ENCODE measurements at regions not wholly inside any gene's neighbourhood (a gene's known extent, or its start where the extent isn't known, plus 50 kb on each side); places are given as distances from the start of the nearest gene placed in this dataset.

DNA sequence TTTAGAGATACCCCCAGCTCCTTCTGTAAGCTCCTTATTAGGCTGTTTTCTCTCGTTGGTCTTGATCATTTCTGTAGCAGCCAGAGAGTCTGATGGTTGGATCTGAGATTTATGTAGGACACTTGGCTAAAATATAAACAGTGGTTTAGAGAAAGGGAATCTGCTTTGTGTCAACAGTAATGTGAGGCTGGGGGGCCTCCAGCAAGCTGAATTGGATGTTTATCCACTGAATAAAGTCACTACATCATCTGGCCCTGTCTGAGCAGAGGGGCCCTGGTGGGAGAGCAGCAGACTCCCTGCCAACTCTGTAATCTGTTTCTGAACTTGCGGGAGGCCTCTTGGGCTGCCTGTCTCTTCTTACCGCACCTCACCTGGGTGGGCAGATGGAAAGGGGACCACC, 328.5 kb upstream of the PLET1 start:
- intact Hi-C loops (cut with DNase I; ENCODE audit: low total_unique reads) = loop anchor here (10.0 kb wide), 1 partner anchor 696 kb away; no protein-coding TSS in a partner anchor

DNA sequence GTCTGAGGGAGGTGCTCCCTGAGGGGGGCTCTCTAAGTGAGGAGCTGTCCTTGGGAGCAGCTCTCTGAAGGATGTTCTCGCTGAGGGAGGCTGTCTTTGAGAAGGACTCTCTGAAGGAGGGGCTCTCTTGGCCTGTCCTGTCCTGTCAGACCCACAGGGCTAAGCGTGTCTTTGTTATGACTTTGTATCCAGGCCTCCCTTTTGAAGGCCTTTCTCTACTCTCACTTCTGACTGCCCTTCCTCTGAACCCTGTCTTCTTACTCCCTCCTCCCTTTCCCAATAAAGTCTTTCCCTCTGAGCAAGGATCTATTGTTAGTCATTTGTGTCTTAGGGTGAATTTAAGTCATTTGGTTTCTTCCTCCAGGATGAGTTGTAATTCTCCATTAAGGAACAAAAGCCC, 330.1 kb upstream of the PLET1 start:
- Histone ChIP-seq H3K9me3 (no peaks in the 10 kb centered on the region), H3K27ac (peak overlapping the region; percentile 75 to 83), H3K36me3 (no peaks in the 10 kb centered on the region), H3K27me3 (no peaks in the 10 kb centered on the region), H3K4me1 (no peaks in the 10 kb centered on the region), H3K4me3 (no peak overlapping the region)
- intact Hi-C loops (cut with DNase I; ENCODE audit: low total_unique reads) = no loop called here
- peak; percentile 26 to 50 for DNase-seq
- TF ChIP-seq POLR2A (IDR thresholded peaks at IDR 0.05) (no peak), CTCF (IDR thresholded peaks at IDR 0.05) (no peak)

More for the DNA sequence above, 328.5 kb upstream of the PLET1 start:
- no peaks in the 10 kb centered on the region for H3K27me3 ChIP-seq
- no peak overlapping the region for H3K4me3 ChIP-seq
- H3K27ac ChIP-seq = peak overlapping the region; percentile 75 to 83
- no peaks in the 10 kb centered on the region for H3K36me3 ChIP-seq
- TF ChIP-seq CTCF (IDR thresholded peaks at IDR 0.05) (no peak), POLR2A (IDR thresholded peaks at IDR 0.05) (no peak)
- peak; percentile 42 to 67 for DNase-seq
- no peaks in the 10 kb centered on the region for H3K9me3 ChIP-seq
- H3K4me1 ChIP-seq = no peaks in the 10 kb centered on the region

GRCh38 chr11:112593440-112593839, 332.8 kb upstream of the PLET1 start:
- Histone ChIP-seq H3K27ac (no peak overlapping the region), H3K4me1 (no peaks in the 10 kb centered on the region), H3K4me3 (no peak overlapping the region), H3K27me3 (no peaks in the 10 kb centered on the region), H3K36me3 (no peaks in the 10 kb centered on the region), H3K9me3 (no peaks in the 10 kb centered on the region)
- TF ChIP-seq CTCF (IDR thresholded peaks at IDR 0.05) = no peak
- no peak for TF ChIP-seq POLR2A (IDR thresholded peaks at IDR 0.05)
- DNase-seq = no peak
- intact Hi-C loops (cut with DNase I; ENCODE audit: low total_unique reads) = no loop called here

- intact Hi-C loops (cut with DNase I; ENCODE audit: low total_unique reads) = no loop called here
- TF ChIP-seq POLR2A (IDR thresholded peaks at IDR 0.05) = no peak
- no peak overlapping the region for H3K4me3 ChIP-seq
Measured at GRCh38 chr11:112596324-112596723, 335.7 kb upstream of the PLET1 start.

GRCh38 chr11:112597286-112597790, 336.7 kb upstream of the PLET1 start:
- Histone ChIP-seq H3K36me3 (no peaks in the 10 kb centered on the region), H3K9me3 (no peaks in the 10 kb centered on the region), H3K4me1 (no peaks in the 10 kb centered on the region), H3K27me3 (no peaks in the 10 kb centered on the region), H3K4me3 (no peak overlapping the region), H3K27ac (no peak overlapping the region)
- intact Hi-C loops (cut with DNase I; ENCODE audit: low total_unique reads) = no loop called here
- TF ChIP-seq CTCF (IDR thresholded peaks at IDR 0.05) (no peak), POLR2A (IDR thresholded peaks at IDR 0.05) (no peak)
- DNase-seq = no peak

More at GRCh38 chr11:112596324-112596723, 335.7 kb upstream of the PLET1 start:
- no peak for DNase-seq
- Histone ChIP-seq H3K9me3 (no peaks in the 10 kb centered on the region), H3K27me3 (no peaks in the 10 kb centered on the region), H3K27ac (no peak overlapping the region), H3K36me3 (no peaks in the 10 kb centered on the region), H3K4me1 (no peaks in the 10 kb centered on the region)

DNA sequence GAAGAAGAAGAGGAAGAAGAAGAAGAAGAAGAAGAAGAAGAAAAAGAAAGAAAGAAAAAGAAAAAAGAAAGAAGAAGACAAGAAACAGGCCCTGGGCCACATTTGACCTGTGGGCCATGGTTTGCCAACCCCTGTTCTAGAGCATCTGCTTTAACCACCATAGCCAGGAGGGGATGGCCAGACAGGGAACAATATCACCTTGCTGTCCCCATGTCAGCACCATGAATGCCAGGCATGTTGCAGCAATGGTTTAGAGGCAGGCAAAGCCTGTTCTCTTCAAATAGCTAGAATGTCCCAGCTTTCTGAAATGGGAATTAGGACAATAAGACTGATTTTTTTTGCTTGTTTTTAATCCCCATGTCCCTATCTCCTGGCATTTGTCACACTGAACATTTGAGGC, 338.6 kb upstream of the PLET1 start:
- no peak overlapping the region for H3K27ac ChIP-seq
- no peak for TF ChIP-seq POLR2A (IDR thresholded peaks at IDR 0.05)
- TF ChIP-seq CTCF (IDR thresholded peaks at IDR 0.05) = no peak
- no peaks in the 10 kb centered on the region for H3K9me3 ChIP-seq
- no peak for DNase-seq
- no peak overlapping the region for H3K4me3 ChIP-seq
- no peaks in the 10 kb centered on the region for H3K36me3 ChIP-seq
- intact Hi-C loops (cut with DNase I; ENCODE audit: low total_unique reads) = no loop called here
- no peaks in the 10 kb centered on the region for H3K4me1 ChIP-seq
- no peaks in the 10 kb centered on the region for H3K27me3 ChIP-seq
